ENCODE measurements at regions not wholly inside any gene's neighbourhood (a gene's known extent, or its start where the extent isn't known, plus 50 kb on each side); places are given as distances from the start of the nearest gene placed in this dataset.

DNA sequence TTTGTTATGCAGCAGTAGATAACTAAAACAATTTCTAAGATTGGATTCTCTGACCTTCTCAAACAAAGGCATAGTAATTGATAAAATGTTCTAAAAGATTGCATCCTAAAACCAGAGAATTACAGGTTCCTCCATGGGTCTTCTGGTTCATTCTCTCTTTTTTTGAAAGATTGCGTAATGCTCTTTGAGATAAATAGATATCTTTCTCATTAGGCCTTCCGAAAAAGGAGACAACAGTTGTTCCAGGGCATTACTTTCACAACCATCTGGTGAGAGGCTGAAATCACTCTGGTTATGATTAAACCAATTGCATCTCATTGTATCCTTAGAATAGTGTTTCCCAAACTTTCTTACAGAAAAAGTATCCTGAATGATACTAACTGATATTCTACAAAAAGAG lies 174.7 kb upstream of the NREP start:
- no peak overlapping the region for H3K4me3 ChIP-seq (ENCODE audit: low read depth in 2 of 2, low read length in 2 of 2)
- in situ Hi-C loops (cut with HindIII; ENCODE audit: low pct_unique_long_range_greater_than_20kb, low sequenced_read_pairs) (no loop called here), intact Hi-C loops (cut with micrococcal nuclease; ENCODE audit: unreplicated experiment) (no loop called here)
- no peak overlapping the region for H3K27ac ChIP-seq (ENCODE audit: low read length)
- BruUV-seq (replicated peaks) = no TSS peak
- ChIA-PET CTCF (no interaction called here), POLR2A (no interaction called here)
- ATAC-seq = no peak
- no peaks in the 10 kb centered on the region for H3K36me3 ChIP-seq (ENCODE audit: control insufficient read depth, insufficient read depth, low read length)
- TF ChIP-seq CTCF (IDR thresholded peaks at IDR 0.05) (no peak), POLR2AphosphoS5 (IDR thresholded peaks at IDR 0.05; ENCODE audit: low read depth, low read length) (no peak), TCF7L2 (IDR thresholded peaks at IDR 0.05; ENCODE audit: low read depth, low read length) (no peak), REST (IDR thresholded peaks at IDR 0.05; ENCODE audit: insufficient read depth in 1 of 2, low read depth in 2 of 2, low read length in 1 of 2) (no peak), SIN3A (IDR thresholded peaks at IDR 0.05; ENCODE audit: borderline replicate concordance, insufficient read depth, low read depth, low read length) (no peak)
- no peak for DNase-seq (ENCODE audit: low read depth, low spot score)
- no peaks in the 10 kb centered on the region for H3K4me1 ChIP-seq (ENCODE audit: control insufficient read depth, insufficient read depth, low read length)
- no peaks in the 10 kb centered on the region for H3K9me3 ChIP-seq (ENCODE audit: control insufficient read depth, insufficient read depth, low read depth, low read length)
- no peaks in the 10 kb centered on the region for H3K27me3 ChIP-seq (ENCODE audit: control insufficient read depth, insufficient read depth, low read length)

DNA sequence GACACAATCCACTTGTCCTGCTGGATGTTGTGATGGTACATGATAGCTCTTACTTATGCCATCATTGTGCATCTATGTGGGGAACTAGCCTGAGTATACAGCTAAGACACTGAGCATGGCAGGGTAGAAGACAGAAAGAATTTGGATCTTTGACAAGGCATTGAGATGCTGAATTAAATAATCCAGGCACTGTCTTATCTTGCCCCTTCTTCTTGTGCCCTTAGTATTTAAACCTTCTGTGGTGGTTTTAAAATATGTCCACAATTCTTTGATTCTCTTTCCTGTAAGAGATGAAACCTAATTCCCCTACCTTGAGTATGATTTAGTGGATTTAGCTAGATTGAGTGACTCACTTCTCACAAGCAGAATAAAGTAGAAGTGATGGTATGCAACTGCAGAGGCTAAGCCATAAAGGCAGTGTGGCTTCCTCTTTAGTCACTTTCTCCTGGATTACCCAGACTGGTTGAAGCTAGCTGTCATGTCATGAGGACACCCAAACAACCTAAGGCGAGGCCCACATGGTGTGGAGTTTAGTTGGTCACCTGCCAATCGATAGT lies 174.0 kb upstream of the NREP start:
- no peaks in the 10 kb centered on the region for H3K9me3 ChIP-seq (ENCODE audit: control insufficient read depth, insufficient read depth, low read depth, low read length)
- no peaks in the 10 kb centered on the region for H3K27me3 ChIP-seq (ENCODE audit: control insufficient read depth, insufficient read depth, low read length)
- in situ Hi-C loops (cut with HindIII; ENCODE audit: low pct_unique_long_range_greater_than_20kb, low sequenced_read_pairs) = no loop called here
- H3K4me3 ChIP-seq (ENCODE audit: low read depth in 2 of 2, low read length in 2 of 2) = no peak overlapping the region
- no peak for ATAC-seq
- ChIA-PET CTCF (no interaction called here), POLR2A (no interaction called here)
- no TSS peak for BruUV-seq (replicated peaks)
- no peaks in the 10 kb centered on the region for H3K4me1 ChIP-seq (ENCODE audit: control insufficient read depth, insufficient read depth, low read length)
- DNase-seq (ENCODE audit: low read depth, low spot score) = no peak
- H3K27ac ChIP-seq (ENCODE audit: low read length) = no peak overlapping the region
- intact Hi-C loops (cut with micrococcal nuclease; ENCODE audit: unreplicated experiment) = no loop called here
- TF ChIP-seq CTCF (IDR thresholded peaks at IDR 0.05) = no peak
- TF ChIP-seq SIN3A (IDR thresholded peaks at IDR 0.05; ENCODE audit: borderline replicate concordance, insufficient read depth, low read depth, low read length) = no peak
- TF ChIP-seq REST (IDR thresholded peaks at IDR 0.05; ENCODE audit: insufficient read depth in 1 of 2, low read depth in 2 of 2, low read length in 1 of 2) = no peak
- no peak for TF ChIP-seq POLR2AphosphoS5 (IDR thresholded peaks at IDR 0.05; ENCODE audit: low read depth, low read length)
- no peak for TF ChIP-seq TCF7L2 (IDR thresholded peaks at IDR 0.05; ENCODE audit: low read depth, low read length)
- no peaks in the 10 kb centered on the region for H3K36me3 ChIP-seq (ENCODE audit: control insufficient read depth, insufficient read depth, low read length)

Data from Panc1 (cell line).